C1 segment of cervical spinal cord (tissue), 14 donors: ENCODE measurements at regions not wholly inside any gene's neighbourhood (a gene's known extent, or its start where the extent isn't known, plus 50 kb on each side); places are given as distances from the start of the nearest gene placed in this dataset.
A peak's percentile ranks its signal among the peaks of the same experiment; 100 is the strongest.
"Not testable (repeated sequence)": the region's sequence is repeated elsewhere in the genome, so short reads cannot be mapped to it uniquely, and the experiment has no call there.

Source experiments
- DNase-seq, 14 donors: peaks; one replicate each; lab custom pipeline; 2025; lab: John Stamatoyannopoulos, UW

GRCh38 chr7:25444991-25445390 is 216.7 kb upstream of the NPVF start:
- DNase-seq: no peak

DNA sequence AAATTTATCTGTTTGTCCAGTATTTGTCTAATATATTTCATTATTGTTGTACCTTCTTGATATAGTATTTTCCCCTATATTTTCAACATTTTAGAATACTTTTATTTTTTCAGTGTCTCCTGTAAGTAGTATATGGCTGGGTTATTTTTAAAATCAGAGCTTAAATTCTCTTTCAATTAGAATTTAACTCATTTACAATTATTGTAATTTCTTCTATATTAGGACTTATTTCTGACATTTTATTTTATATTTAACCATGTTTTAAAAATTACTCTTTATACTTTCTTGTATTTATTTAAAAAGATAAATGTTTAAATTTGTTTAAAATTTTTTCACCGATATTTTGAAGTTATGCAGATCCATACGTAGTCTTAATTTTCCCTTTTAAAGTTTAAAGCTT is 220.0 kb upstream of the NPVF start:
- DNase-seq: no peak

- DNase-seq: no peak
These were observed 225.7 kb upstream of the NPVF start for GRCh38 chr7:25454020-25454419.

DNA sequence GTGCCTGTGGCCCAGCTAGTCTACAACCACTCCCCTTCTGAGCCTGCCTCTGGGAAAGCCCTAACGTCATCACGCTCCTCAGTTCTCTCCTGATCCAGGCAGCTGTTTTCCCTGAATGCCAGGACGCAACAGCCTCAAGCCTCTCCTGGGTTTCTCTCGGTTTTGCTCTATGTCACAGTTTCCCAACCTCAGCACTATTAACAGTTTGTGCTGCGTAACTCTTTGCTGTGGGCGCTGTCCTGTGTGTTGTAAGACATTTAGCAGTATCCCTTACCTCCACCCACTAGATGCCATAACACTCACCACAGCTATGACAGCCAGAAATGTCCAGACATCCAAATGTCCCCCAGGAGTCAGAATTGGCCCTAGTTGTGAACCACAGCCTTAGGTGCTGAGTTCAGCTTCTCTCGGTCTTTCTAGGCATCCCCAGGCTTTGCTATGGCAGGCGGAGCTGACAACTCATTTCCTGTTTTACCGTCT is 226.3 kb upstream of the NPVF start:
- no peak for DNase-seq

GRCh38 chr7:25455683-25456251 is 227.5 kb upstream of the NPVF start:
- DNase-seq: no peak

GRCh38 chr7:25456467-25457171 is 228.3 kb upstream of the NPVF start:
- DNase-seq: no peak

DNA sequence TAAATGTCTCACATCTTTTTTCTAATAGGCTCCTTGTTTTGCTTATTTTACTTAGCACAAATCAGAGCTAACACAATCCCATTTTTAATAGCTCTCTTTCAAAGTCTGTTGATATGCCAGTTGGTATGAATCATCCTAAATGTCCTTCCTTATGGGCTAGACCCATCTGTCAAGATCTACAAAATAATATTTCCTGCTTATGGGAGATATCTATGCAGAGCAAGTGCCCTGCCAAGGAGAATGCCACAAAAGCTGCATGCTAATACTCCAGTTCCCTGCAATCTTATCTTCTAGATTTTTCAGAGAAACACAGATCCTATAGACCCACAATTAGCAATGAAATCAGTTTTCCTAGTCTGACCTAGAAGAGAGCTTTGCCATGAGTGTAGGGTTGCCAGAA is 230.8 kb upstream of the NPVF start:
- DNase-seq: no peak

GRCh38 chr7:25460433-25460832 is 232.1 kb upstream of the NPVF start:
- no peak for DNase-seq

- DNase-seq: no peak
These were observed 241.4 kb upstream of the NPVF start for GRCh38 chr7:25469669-25470068.

- no peak for DNase-seq
These were observed 248.7 kb upstream of the NPVF start for GRCh38 chr7:25476863-25477499.

- not testable (repeated sequence) for DNase-seq
These were observed 249.9 kb upstream of the NPVF start for GRCh38 chr7:25478221-25478620.

DNA sequence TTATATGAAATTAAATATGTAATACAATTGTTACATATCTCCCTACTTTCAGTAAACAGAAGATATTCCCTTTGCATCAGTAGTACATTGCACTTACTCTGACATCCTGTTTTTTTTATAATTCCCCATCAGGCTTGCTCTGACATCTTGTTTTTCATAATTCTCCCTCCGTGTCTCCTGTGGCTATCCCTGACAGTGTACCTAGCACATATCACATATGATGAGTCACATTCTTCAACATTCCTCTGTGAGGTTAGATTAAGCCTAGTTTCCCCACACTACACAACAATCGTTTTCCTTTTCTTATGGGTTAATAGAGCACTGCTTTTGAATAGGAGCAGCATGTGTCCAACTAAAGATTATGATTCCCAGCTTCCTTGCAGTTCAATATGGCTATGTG is 250.6 kb upstream of the NPVF start:
- DNase-seq: no peak

DNA sequence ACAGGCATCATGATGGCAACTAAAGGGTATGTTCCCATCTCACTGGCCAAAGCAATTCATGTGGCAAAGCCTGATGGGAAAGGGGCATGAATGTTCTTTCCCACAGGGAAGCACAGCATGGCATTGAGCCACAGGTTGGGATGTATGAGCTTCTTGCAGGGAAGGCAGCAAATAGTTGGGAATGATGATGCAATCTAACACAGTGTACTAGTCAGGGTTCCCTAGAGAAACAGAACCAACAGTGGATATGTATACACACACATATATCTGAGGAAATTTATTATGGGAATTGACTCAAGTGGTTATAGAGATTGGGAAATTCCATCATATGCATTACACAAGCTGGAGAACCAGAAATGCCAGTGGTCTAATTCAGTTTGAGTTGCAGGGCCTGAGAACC is 253.6 kb upstream of the NPVF start:
- DNase-seq: no peak

- DNase-seq: no peak
These were observed 254.3 kb upstream of the NPVF start for GRCh38 chr7:25482631-25483030.

GRCh38 chr7:25485026-25485425 is 256.7 kb upstream of the NPVF start:
- no peak for DNase-seq

DNA sequence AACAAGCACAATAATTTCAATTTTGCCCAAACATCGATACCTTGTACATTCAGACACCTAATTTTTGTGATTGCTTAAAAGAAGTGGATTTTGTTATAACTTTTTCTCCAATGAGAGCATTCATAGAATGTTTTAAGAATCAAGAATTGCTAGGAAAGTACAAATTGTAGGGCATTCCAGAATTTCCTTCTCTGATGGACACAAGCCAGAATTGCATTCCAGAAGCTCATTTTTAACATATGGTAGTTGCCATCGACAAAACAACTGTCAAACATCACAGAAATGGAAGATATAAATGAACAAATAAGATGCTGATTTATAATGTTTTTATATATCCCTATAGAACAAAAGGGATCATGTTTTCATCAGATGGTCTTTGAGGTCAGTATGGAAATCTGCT is 258.4 kb upstream of the NPVF start:
- no peak for DNase-seq

GRCh38 chr7:25493805-25494366 is 265.6 kb upstream of the NPVF start:
- no peak for DNase-seq

DNA sequence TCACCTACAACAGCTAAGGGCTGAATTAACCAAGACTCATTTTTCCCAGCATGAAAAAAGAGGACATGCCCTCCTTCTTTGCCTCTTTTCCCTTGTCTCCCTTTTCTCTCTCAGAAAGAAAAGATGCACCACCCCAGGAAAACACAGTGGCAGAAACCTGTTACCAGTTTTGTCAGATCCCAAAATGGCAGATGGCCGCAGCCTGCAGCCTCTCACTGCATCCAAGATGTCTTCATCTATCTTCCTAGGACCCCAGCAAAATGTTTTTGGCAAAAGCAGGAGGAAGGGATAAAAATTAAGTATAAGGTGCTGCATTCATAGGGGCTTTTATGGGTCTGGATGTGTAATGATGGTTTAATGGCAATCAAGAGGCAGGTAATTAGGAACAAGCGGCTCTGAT is 266.6 kb upstream of the NPVF start:
- no peak for DNase-seq

- peak in 1 of 14 donors; percentile 8 for DNase-seq
These were observed 267.3 kb upstream of the NPVF start for GRCh38 chr7:25495342-25496250.

DNA sequence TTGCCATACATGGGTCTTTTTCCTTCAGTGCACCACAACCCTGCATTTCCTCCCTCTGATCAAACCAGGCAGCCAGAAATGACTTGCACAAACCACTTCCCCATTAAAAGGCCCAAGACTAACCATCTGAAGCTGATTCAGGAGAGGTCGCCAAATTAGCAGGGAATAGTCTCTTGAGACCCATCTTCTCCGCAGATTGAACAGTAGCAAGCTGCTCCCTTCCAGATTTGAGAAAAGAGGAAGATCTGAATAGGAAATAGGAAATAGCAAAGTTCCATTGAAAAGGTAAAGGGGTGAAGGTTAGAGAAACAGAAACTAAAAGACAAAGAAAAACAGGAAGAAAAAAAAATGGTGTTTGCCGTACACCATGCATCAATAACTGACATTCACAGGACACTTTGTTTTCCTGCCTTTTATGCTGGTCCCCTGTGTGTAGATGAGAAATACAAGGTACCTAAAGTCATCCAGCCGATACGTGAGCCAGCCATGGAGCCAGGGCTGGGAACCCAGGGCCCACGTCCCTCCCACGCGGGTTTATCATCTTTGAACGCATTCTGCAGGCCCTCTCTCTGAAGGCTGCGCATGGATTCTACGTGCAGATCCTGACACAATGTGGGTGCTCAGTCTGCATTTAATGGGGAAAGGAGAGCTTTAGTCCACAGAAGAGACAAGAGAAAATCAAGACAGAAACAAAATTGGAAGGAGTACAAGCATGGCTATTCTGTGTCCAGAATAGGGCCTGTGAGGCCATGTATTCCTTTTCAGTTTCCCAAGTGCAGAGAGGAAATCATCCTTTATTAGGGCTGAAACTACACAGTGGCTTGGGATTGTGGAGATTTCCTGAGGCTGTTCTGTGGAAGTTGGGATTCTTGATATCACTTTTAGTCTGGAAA is 268.4 kb upstream of the NPVF start:
- peak in 1 of 14 donors; percentile 2 for DNase-seq
